ENCODE measurements at regions not wholly inside any gene's neighbourhood (a gene's known extent, or its start where the extent isn't known, plus 50 kb on each side); places are given as distances from the start of the nearest gene placed in this dataset.

GRCh38 chr3:46098319-46098761 is 71.1 kb upstream of the XCR1 start:
- H3K27ac ChIP-seq = peak overlapping the region; percentile 67 to 94
- intact Hi-C loops (cut with DNase I; ENCODE audit: low total_unique reads) = no loop called here
- no peak overlapping the region for H3K4me3 ChIP-seq
- no peak for DNase-seq (ENCODE audit: low spot score in 2 of 2)
- no peaks in the 10 kb centered on the region for H3K4me1 ChIP-seq
- H3K9me3 ChIP-seq = no peaks in the 10 kb centered on the region
- H3K36me3 ChIP-seq = no peaks in the 10 kb centered on the region
- H3K27me3 ChIP-seq = no peaks in the 10 kb centered on the region
- TF ChIP-seq CTCF (IDR thresholded peaks at IDR 0.05) = no peak
- TF ChIP-seq POLR2A (IDR thresholded peaks at IDR 0.05) = no peak
- TF ChIP-seq POLR2AphosphoS5 (IDR thresholded peaks at IDR 0.05) = peak in 1 of 3 donors; percentile 63

GRCh38 chr3:46097691-46098241 is 70.5 kb upstream of the XCR1 start:
- Histone ChIP-seq H3K27ac (peak overlapping the region; percentile 67 to 94), H3K36me3 (no peaks in the 10 kb centered on the region), H3K4me3 (no peak overlapping the region), H3K4me1 (no peaks in the 10 kb centered on the region), H3K9me3 (no peaks in the 10 kb centered on the region), H3K27me3 (no peaks in the 10 kb centered on the region)
- TF ChIP-seq POLR2A (IDR thresholded peaks at IDR 0.05) (no peak), POLR2AphosphoS5 (IDR thresholded peaks at IDR 0.05) (peak in 2 of 3 donors; percentile 18 to 29), CTCF (IDR thresholded peaks at IDR 0.05) (no peak)
- intact Hi-C loops (cut with DNase I; ENCODE audit: low total_unique reads) = no loop called here
- no peak for DNase-seq (ENCODE audit: low spot score in 2 of 2)

- no peak for DNase-seq (ENCODE audit: low spot score in 2 of 2)
- H3K9me3 ChIP-seq = no peaks in the 10 kb centered on the region
- no peaks in the 10 kb centered on the region for H3K36me3 ChIP-seq
- no peak overlapping the region for H3K4me3 ChIP-seq
- no peaks in the 10 kb centered on the region for H3K27me3 ChIP-seq
- no peak for TF ChIP-seq POLR2AphosphoS5 (IDR thresholded peaks at IDR 0.05)
- TF ChIP-seq POLR2A (IDR thresholded peaks at IDR 0.05) = no peak
- TF ChIP-seq CTCF (IDR thresholded peaks at IDR 0.05) = no peak
- H3K27ac ChIP-seq = peak overlapping the region in 1 of 2 donors; percentile 25
- H3K4me1 ChIP-seq = no peaks in the 10 kb centered on the region
- intact Hi-C loops (cut with DNase I; ENCODE audit: low total_unique reads) = no loop called here
Observed at GRCh38 chr3:46096781-46097180, 69.5 kb upstream of the XCR1 start.

GRCh38 chr3:46096336-46096735 is 69.1 kb upstream of the XCR1 start:
- Histone ChIP-seq H3K9me3 (no peaks in the 10 kb centered on the region), H3K27ac (peak overlapping the region in 1 of 2 donors; percentile 25), H3K27me3 (no peaks in the 10 kb centered on the region), H3K4me3 (no peak overlapping the region), H3K4me1 (no peaks in the 10 kb centered on the region), H3K36me3 (no peaks in the 10 kb centered on the region)
- no peak for DNase-seq (ENCODE audit: low spot score in 2 of 2)
- TF ChIP-seq POLR2A (IDR thresholded peaks at IDR 0.05) (no peak), POLR2AphosphoS5 (IDR thresholded peaks at IDR 0.05) (no peak), CTCF (IDR thresholded peaks at IDR 0.05) (no peak)
- intact Hi-C loops (cut with DNase I; ENCODE audit: low total_unique reads) = no loop called here

- intact Hi-C loops (cut with DNase I; ENCODE audit: low total_unique reads) = no loop called here
- H3K36me3 ChIP-seq = no peaks in the 10 kb centered on the region
Observed at GRCh38 chr3:46095307-46095706, 68.0 kb upstream of the XCR1 start.

More at GRCh38 chr3:46095307-46095706, 68.0 kb upstream of the XCR1 start:
- no peaks in the 10 kb centered on the region for H3K27me3 ChIP-seq
- no peak overlapping the region for H3K27ac ChIP-seq
- TF ChIP-seq POLR2A (IDR thresholded peaks at IDR 0.05) = no peak
- TF ChIP-seq CTCF (IDR thresholded peaks at IDR 0.05) = no peak
- H3K9me3 ChIP-seq = no peaks in the 10 kb centered on the region
- DNase-seq (ENCODE audit: low spot score in 2 of 2) = no peak
- no peak overlapping the region for H3K4me3 ChIP-seq
- no peaks in the 10 kb centered on the region for H3K4me1 ChIP-seq
